Spinal cord (tissue), 9 donors: ENCODE measurements at regions not wholly inside any gene's neighbourhood (a gene's known extent, or its start where the extent isn't known, plus 50 kb on each side); places are given as distances from the start of the nearest gene placed in this dataset.
A peak's percentile ranks its signal among the peaks of the same experiment; 100 is the strongest.

Source experiments
- DNase-seq, 6 donors: peaks; one replicate each; pipeline versions ENCODE4 v3.0.0 to v3.0.0-alpha.2; 2013 to 2015; ENCODE audit warnings: low spot score in 6 of 6, low read depth in 4 of 6
- H3K27ac ChIP-seq: one replicate; pipeline ENCODE4 v1.5.1; 2013; ENCODE audit warnings: low read depth, low read length, control low read depth
- H3K27me3 ChIP-seq: one replicate; pipeline ENCODE4 v1.6.1; 2013; ENCODE audit warnings: low read length; ENCODE audit not compliant: control insufficient read depth, insufficient read depth
- H3K36me3 ChIP-seq: one replicate; pipeline ENCODE4 v1.6.1; 2013; ENCODE audit warnings: low read length; ENCODE audit not compliant: control insufficient read depth, insufficient read depth
- H3K4me1 ChIP-seq: one replicate; pipeline ENCODE4 v1.6.1; 2013; ENCODE audit warnings: low read length; ENCODE audit not compliant: control insufficient read depth, insufficient read depth
- H3K4me3 ChIP-seq: one replicate; pipeline ENCODE4 v1.5.1; 2013; ENCODE audit warnings: low read depth, low read length, control low read depth
- H3K9me3 ChIP-seq: one replicate; pipeline ENCODE4 v1.6.1; 2013; ENCODE audit warnings: low read length; ENCODE audit not compliant: control insufficient read depth, insufficient read depth
- WGBS: methylation state at CpG from one replicate; pipeline ENCODE4 v1.1.5; 2013; ENCODE audit warnings: missing lambda C conversion rate; ENCODE audit not compliant: insufficient coverage; 5-methylcytosine and 5-hydroxymethylcytosine counted together
- donor health status: healthy.

- H3K4me3 ChIP-seq, result no peak overlapping the region
- no peaks in the 10 kb centered on the region for H3K36me3 ChIP-seq
- H3K27me3 ChIP-seq, result no peaks in the 10 kb centered on the region
- DNase-seq, result peak in 1 of 6 donors; percentile 59
- H3K27ac ChIP-seq, result no peak overlapping the region
- no peaks in the 10 kb centered on the region for H3K4me1 ChIP-seq
- H3K9me3 ChIP-seq, result no peaks in the 10 kb centered on the region
- no CpG with 5 or more reads among the region's 2 CpGs for WGBS
Observed at GRCh38 chr21:16797966-16798365, 714.9 kb upstream of the CXADR start.

- no peak for DNase-seq
- Histone ChIP-seq H3K4me1 (no peaks in the 10 kb centered on the region), H3K9me3 (no peaks in the 10 kb centered on the region), H3K27me3 (no peaks in the 10 kb centered on the region), H3K4me3 (no peak overlapping the region), H3K36me3 (no peaks in the 10 kb centered on the region), H3K27ac (no peak overlapping the region)
- 100% methylated on average over 1 of the region's 3 CpGs for WGBS
Observed at GRCh38 chr21:16800536-16801275, 712.1 kb upstream of the CXADR start.

- Histone ChIP-seq H3K4me1 (no peaks in the 10 kb centered on the region), H3K27me3 (no peaks in the 10 kb centered on the region), H3K36me3 (no peaks in the 10 kb centered on the region), H3K27ac (no peak overlapping the region), H3K9me3 (no peaks in the 10 kb centered on the region), H3K4me3 (no peak overlapping the region)
- no CpG with 5 or more reads among the region's 1 CpG for WGBS
- no peak for DNase-seq
Observed at GRCh38 chr21:16811011-16811410, 701.8 kb upstream of the CXADR start.

GRCh38 chr21:16811970-16812369 lies 700.9 kb upstream of the CXADR start:
- Histone ChIP-seq H3K4me1 (no peaks in the 10 kb centered on the region), H3K36me3 (no peaks in the 10 kb centered on the region), H3K9me3 (no peaks in the 10 kb centered on the region), H3K27ac (no peak overlapping the region), H3K27me3 (no peaks in the 10 kb centered on the region), H3K4me3 (no peak overlapping the region)
- DNase-seq, result no peak

GRCh38 chr21:16815243-16815642 lies 697.6 kb upstream of the CXADR start:
- Histone ChIP-seq H3K4me1 (no peaks in the 10 kb centered on the region), H3K27me3 (no peaks in the 10 kb centered on the region), H3K36me3 (no peaks in the 10 kb centered on the region), H3K4me3 (no peak overlapping the region), H3K9me3 (no peaks in the 10 kb centered on the region), H3K27ac (no peak overlapping the region)
- no peak for DNase-seq
- 94% methylated on average over 2 of the region's 2 CpGs for WGBS

- Histone ChIP-seq H3K27me3 (no peaks in the 10 kb centered on the region), H3K4me1 (no peaks in the 10 kb centered on the region), H3K36me3 (no peaks in the 10 kb centered on the region), H3K4me3 (no peak overlapping the region), H3K27ac (no peak overlapping the region), H3K9me3 (no peaks in the 10 kb centered on the region)
- no peak for DNase-seq
- WGBS, result no CpG with 5 or more reads among the region's 1 CpG
Observed at GRCh38 chr21:16821588-16821987, 691.3 kb upstream of the CXADR start.

GRCh38 chr21:16829532-16829931 lies 683.3 kb upstream of the CXADR start:
- DNase-seq, result no peak
- Histone ChIP-seq H3K4me1 (no peaks in the 10 kb centered on the region), H3K4me3 (no peak overlapping the region), H3K9me3 (no peaks in the 10 kb centered on the region), H3K36me3 (no peaks in the 10 kb centered on the region), H3K27me3 (no peaks in the 10 kb centered on the region), H3K27ac (no peak overlapping the region)
- no CpG with 5 or more reads among the region's 3 CpGs for WGBS

GRCh38 chr21:16832791-16833190 lies 680.1 kb upstream of the CXADR start:
- Histone ChIP-seq H3K27me3 (no peaks in the 10 kb centered on the region), H3K4me3 (no peak overlapping the region), H3K9me3 (no peaks in the 10 kb centered on the region), H3K36me3 (no peaks in the 10 kb centered on the region), H3K4me1 (no peaks in the 10 kb centered on the region), H3K27ac (no peak overlapping the region)
- DNase-seq, result peak in 1 of 6 donors; percentile 14

GRCh38 chr21:16834791-16835190 lies 678.1 kb upstream of the CXADR start:
- H3K4me1 ChIP-seq, result no peaks in the 10 kb centered on the region

GRCh38 chr21:16837321-16837720 lies 675.5 kb upstream of the CXADR start:
- no peaks in the 10 kb centered on the region for H3K9me3 ChIP-seq
- no peaks in the 10 kb centered on the region for H3K27me3 ChIP-seq
- H3K4me1 ChIP-seq, result no peaks in the 10 kb centered on the region
- no peak overlapping the region for H3K4me3 ChIP-seq
- no peak overlapping the region for H3K27ac ChIP-seq
- H3K36me3 ChIP-seq, result no peaks in the 10 kb centered on the region
- DNase-seq, result no peak

More at GRCh38 chr21:16834791-16835190, 678.1 kb upstream of the CXADR start:
- no peak for DNase-seq
- WGBS, result 86% methylated on average over 1 of the region's 1 CpG
- Histone ChIP-seq H3K27ac (no peak overlapping the region), H3K4me3 (no peak overlapping the region), H3K9me3 (no peaks in the 10 kb centered on the region), H3K36me3 (no peaks in the 10 kb centered on the region), H3K27me3 (no peaks in the 10 kb centered on the region)
